ENCODE measurements at regions not wholly inside any gene's neighbourhood (a gene's known extent, or its start where the extent isn't known, plus 50 kb on each side); places are given as distances from the start of the nearest gene placed in this dataset.

- TF ChIP-seq POLR2AphosphoS5 (IDR thresholded peaks at IDR 0.05; ENCODE audit: low read depth, low read length) (no peak), TAF1 (IDR thresholded peaks at IDR 0.05; ENCODE audit: borderline replicate concordance, insufficient read depth, low read length) (no peak), FOXP2 (optimal IDR thresholded peaks at IDR 0.05; ENCODE audit: borderline replicate concordance, extremely low read depth, extremely low read length, insufficient read depth) (no peak), SIN3A (IDR thresholded peaks at IDR 0.05; ENCODE audit: borderline replicate concordance, insufficient read depth, low read length) (no peak)
- TF ChIP-seq, protein P1, sequence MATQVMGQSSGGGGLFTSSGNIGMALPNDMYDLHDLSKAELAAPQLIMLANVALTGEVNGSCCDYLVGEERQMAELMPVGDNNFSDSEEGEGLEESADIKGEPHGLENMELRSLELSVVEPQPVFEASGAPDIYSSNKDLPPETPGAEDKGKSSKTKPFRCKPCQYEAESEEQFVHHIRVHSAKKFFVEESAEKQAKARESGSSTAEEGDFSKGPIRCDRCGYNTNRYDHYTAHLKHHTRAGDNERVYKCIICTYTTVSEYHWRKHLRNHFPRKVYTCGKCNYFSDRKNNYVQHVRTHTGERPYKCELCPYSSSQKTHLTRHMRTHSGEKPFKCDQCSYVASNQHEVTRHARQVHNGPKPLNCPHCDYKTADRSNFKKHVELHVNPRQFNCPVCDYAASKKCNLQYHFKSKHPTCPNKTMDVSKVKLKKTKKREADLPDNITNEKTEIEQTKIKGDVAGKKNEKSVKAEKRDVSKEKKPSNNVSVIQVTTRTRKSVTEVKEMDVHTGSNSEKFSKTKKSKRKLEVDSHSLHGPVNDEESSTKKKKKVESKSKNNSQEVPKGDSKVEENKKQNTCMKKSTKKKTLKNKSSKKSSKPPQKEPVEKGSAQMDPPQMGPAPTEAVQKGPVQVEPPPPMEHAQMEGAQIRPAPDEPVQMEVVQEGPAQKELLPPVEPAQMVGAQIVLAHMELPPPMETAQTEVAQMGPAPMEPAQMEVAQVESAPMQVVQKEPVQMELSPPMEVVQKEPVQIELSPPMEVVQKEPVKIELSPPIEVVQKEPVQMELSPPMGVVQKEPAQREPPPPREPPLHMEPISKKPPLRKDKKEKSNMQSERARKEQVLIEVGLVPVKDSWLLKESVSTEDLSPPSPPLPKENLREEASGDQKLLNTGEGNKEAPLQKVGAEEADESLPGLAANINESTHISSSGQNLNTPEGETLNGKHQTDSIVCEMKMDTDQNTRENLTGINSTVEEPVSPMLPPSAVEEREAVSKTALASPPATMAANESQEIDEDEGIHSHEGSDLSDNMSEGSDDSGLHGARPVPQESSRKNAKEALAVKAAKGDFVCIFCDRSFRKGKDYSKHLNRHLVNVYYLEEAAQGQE (IDR thresholded peaks at IDR 0.05; ENCODE audit: insufficient read depth in 1 of 2, low read depth in 2 of 2, low read length in 2 of 2) = no peak
These were observed 376.5 kb downstream of the ADGRL2 start for GRCh38 chr1:82177192-82177591.

DNA sequence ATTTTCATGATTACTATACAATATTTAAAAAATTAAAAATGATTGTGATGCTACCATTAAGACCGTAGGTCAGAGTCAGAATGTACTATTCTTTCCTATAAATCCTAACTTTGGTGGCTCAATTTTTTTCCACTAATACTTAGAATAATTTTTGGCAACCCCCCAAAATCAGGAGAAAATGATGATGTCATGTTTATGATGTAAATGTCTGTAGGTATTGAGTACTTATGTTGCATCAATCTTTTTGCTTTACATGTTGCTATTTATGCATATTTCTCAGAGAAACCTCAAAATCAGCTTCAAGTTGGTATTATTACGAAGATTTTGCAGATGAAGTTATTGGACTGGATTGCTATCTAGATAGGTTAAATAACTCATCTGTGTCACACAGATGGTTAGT lies 371.2 kb downstream of the ADGRL2 start:
- TF ChIP-seq TAF1 (IDR thresholded peaks at IDR 0.05; ENCODE audit: borderline replicate concordance, insufficient read depth, low read length) = no peak
- no peak for TF ChIP-seq SIN3A (IDR thresholded peaks at IDR 0.05; ENCODE audit: borderline replicate concordance, insufficient read depth, low read length)
- TF ChIP-seq FOXP2 (optimal IDR thresholded peaks at IDR 0.05; ENCODE audit: borderline replicate concordance, extremely low read depth, extremely low read length, insufficient read depth) = no peak
- TF ChIP-seq POLR2AphosphoS5 (IDR thresholded peaks at IDR 0.05; ENCODE audit: low read depth, low read length) = no peak
- TF ChIP-seq, protein P1 (IDR thresholded peaks at IDR 0.05; ENCODE audit: insufficient read depth in 1 of 2, low read depth in 2 of 2, low read length in 2 of 2) = no peak

DNA sequence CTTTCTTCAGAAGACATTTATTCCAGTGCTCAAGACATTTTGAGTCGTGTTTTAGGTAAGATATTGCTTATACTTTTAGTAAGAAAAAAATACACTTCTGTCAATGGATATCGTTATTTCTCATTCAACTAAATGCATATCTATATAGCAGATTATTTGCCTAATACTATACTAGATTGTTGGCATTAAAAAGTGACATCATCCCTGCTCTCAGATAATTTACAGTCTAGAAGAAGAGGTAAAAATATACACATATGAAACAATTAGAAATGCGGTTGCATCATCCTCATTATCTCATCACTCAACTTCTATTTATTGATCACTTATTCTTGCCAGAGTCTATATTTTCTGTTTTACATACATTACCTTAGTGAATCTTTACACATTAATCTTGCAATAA lies 367.7 kb downstream of the ADGRL2 start:
- TF ChIP-seq FOXP2 (optimal IDR thresholded peaks at IDR 0.05; ENCODE audit: borderline replicate concordance, extremely low read depth, extremely low read length, insufficient read depth) = no peak
- TF ChIP-seq, protein P1 (IDR thresholded peaks at IDR 0.05; ENCODE audit: insufficient read depth in 1 of 2, low read depth in 2 of 2, low read length in 2 of 2) = no peak
- TF ChIP-seq SIN3A (IDR thresholded peaks at IDR 0.05; ENCODE audit: borderline replicate concordance, insufficient read depth, low read length) = no peak

- TF ChIP-seq FOXP2 (optimal IDR thresholded peaks at IDR 0.05; ENCODE audit: borderline replicate concordance, extremely low read depth, extremely low read length, insufficient read depth) = no peak
- TF ChIP-seq, protein P1 (IDR thresholded peaks at IDR 0.05; ENCODE audit: insufficient read depth in 1 of 2, low read depth in 2 of 2, low read length in 2 of 2) = no peak
- no peak for TF ChIP-seq TAF1 (IDR thresholded peaks at IDR 0.05; ENCODE audit: borderline replicate concordance, insufficient read depth, low read length)
- TF ChIP-seq POLR2AphosphoS5 (IDR thresholded peaks at IDR 0.05; ENCODE audit: low read depth, low read length) = no peak
- TF ChIP-seq SIN3A (IDR thresholded peaks at IDR 0.05; ENCODE audit: borderline replicate concordance, insufficient read depth, low read length) = no peak
These were observed 364.6 kb downstream of the ADGRL2 start for GRCh38 chr1:82165304-82165703.
